HFF-Myc (cell line): ENCODE measurements at regions not wholly inside any gene's neighbourhood (a gene's known extent, or its start where the extent isn't known, plus 50 kb on each side); places are given as distances from the start of the nearest gene placed in this dataset.

Source experiments
- DNase-seq: peaks from one replicate; pipeline ENCODE4 v3.0.0-alpha.2; 2011; ENCODE audit warnings: low read depth; ENCODE audit errors: extremely low read depth
- H3K4me3 ChIP-seq: replicated peaks from 2 replicates; pipeline ENCODE4 v1.5.1; 2011; ENCODE audit warnings: low read depth, mild to moderate bottlenecking, control low read depth, low read length
- TF ChIP-seq, protein P1 (sequence below): IDR thresholded peaks from 2 replicates; pipeline ENCODE4 v1.5.1; 2012; ENCODE audit warnings: mild to moderate bottlenecking, low read depth, low read length, control low read depth; ENCODE audit errors: missing control alignments

DNA sequence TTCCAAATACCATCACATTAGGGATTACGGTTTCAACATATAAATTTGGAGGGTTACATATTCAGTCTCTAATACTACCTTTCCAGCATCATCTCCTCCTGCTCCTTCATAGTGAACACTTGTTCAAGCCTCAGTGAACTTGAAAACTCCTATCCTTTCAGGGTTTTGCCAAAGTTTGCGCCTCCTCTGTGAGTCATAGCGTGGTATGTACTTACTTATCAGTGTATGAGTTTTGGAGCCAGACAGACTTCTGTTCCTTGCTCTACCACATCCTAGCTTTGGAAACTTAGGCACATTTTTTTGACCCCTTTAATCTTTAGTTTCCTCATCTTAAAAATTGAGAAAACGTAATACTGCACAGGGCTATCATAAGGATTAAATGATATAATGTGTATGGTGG, 160.1 kb upstream of the ZC3H12C start:
- TF ChIP-seq, protein P1, sequence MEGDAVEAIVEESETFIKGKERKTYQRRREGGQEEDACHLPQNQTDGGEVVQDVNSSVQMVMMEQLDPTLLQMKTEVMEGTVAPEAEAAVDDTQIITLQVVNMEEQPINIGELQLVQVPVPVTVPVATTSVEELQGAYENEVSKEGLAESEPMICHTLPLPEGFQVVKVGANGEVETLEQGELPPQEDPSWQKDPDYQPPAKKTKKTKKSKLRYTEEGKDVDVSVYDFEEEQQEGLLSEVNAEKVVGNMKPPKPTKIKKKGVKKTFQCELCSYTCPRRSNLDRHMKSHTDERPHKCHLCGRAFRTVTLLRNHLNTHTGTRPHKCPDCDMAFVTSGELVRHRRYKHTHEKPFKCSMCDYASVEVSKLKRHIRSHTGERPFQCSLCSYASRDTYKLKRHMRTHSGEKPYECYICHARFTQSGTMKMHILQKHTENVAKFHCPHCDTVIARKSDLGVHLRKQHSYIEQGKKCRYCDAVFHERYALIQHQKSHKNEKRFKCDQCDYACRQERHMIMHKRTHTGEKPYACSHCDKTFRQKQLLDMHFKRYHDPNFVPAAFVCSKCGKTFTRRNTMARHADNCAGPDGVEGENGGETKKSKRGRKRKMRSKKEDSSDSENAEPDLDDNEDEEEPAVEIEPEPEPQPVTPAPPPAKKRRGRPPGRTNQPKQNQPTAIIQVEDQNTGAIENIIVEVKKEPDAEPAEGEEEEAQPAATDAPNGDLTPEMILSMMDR, result no peak
- no peak overlapping the region for H3K4me3 ChIP-seq
- DNase-seq, result no peak

DNA sequence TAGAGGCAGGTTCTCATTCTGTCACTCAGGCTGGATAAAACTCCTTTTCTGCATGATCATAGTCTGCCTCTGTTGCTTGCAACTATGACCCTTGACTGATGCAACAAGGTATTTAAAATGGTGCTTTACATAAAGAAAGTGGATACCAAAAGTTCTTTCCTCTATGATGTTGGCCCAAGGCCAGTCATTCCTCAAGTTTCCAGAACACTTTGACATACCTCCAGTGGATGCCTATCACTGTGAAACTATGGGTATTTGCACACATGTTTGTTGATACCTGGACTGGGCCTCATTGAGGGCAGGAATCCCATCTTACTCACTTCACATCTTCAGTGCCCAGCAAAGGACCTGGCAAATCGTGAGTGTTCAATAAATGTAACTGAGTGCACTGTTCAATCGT, 159.0 kb upstream of the ZC3H12C start:
- no peak for DNase-seq
- no peak overlapping the region for H3K4me3 ChIP-seq
- TF ChIP-seq, protein P1, result no peak

DNA sequence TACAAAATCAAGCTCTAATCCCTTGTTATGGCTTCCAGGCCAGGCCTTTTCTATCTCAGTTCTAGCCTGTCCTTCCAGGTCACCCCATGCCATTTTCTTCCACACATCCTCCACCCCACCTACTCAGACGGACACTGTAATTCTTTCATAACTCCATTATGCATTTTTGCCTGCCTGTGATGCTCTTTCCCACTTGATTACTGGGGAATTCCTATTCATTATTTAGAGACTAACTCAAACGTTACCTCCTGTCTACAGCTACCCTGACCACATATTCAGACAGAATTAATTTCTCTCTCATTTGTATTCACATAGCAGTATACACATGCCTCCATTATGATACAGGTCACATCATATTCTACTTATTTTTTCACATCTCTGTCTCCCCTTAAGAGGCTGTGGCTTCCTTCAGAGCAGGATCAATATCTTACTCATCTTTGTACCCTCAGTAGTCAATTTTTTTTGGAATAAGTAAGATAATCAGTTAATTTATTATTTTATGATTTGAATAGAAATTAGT, 156.5 kb upstream of the ZC3H12C start:
- TF ChIP-seq, protein P1, result no peak
- H3K4me3 ChIP-seq, result no peak overlapping the region

DNA sequence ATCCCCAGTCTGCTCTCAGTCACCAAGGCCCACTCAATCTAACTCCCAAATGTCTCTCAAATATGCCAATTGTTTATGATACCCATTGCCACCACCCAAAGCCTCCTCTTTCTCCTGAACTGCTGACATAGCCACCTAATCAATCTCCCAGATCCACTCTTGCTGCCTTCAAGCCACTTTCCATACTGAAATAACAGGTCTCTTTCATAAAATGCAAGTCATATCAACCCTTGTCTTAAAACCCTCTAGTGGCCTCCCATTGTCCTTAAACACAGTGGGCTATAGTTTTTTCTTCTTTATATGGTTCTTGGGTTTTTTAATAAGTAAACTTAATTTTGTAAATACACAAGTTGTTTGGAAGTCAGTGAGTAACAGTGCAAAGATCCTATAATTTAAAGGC, 155.2 kb upstream of the ZC3H12C start:
- no peak for DNase-seq
- no peak overlapping the region for H3K4me3 ChIP-seq
- TF ChIP-seq, protein P1, result no peak

More for the DNA sequence above, 156.5 kb upstream of the ZC3H12C start:
- no peak for DNase-seq

DNA sequence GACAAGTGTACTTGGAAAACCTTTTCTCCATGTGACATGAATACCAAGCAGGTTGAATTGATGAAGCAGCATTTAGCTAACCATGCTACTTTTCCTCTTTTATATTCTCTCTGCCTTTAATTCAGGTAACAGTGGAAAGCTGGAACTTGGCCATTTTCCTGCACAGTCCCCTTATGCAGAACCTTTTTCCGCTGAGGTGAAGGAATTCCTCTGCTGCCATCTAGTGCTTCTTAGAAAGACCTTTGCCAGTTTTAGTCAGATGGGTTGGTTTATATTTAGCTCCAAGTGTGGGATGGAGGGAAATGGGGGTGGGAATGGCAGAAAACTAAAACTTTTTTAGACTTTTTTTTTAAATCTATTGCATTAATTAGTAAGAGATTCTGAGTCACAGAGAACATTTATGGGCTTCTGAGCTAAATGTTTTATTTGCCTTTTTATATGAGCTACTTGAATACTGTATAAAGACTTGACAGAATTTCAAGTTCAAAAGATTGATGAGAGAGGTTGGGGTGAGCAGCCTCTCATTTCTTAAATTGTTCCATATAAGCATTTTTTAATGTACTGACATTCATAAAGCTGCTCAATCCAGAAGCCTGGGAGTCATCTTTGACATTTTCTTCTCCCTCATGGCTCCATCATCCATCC, 153.9 kb upstream of the ZC3H12C start:
- H3K4me3 ChIP-seq, result no peak overlapping the region
- TF ChIP-seq, protein P1, result peak; percentile 50
- DNase-seq, result peak; percentile 44

DNA sequence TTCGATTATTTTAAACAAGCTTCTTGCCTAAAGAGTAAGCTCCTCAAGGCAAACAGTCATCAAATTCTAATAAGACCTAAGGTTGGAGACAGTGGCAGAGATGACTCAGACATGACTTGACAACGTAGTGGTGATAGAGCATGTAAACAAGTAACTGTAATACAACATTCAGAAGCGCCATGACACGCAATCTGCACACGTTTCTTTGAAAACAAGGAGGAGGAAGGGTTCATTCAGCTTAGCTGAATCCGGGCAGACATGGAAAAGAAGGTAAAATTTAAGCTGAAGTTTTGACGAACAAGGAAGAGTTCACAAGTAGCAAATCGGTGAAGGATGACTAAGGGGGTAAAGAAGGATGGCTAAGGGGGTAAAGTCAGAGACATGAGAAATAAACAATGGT, 152.4 kb upstream of the ZC3H12C start:
- peak; percentile 15 for DNase-seq
- TF ChIP-seq, protein P1, result no peak
- no peak overlapping the region for H3K4me3 ChIP-seq
